ENCODE measurements at regions not wholly inside any gene's neighbourhood (a gene's known extent, or its start where the extent isn't known, plus 50 kb on each side); places are given as distances from the start of the nearest gene placed in this dataset.

DNA sequence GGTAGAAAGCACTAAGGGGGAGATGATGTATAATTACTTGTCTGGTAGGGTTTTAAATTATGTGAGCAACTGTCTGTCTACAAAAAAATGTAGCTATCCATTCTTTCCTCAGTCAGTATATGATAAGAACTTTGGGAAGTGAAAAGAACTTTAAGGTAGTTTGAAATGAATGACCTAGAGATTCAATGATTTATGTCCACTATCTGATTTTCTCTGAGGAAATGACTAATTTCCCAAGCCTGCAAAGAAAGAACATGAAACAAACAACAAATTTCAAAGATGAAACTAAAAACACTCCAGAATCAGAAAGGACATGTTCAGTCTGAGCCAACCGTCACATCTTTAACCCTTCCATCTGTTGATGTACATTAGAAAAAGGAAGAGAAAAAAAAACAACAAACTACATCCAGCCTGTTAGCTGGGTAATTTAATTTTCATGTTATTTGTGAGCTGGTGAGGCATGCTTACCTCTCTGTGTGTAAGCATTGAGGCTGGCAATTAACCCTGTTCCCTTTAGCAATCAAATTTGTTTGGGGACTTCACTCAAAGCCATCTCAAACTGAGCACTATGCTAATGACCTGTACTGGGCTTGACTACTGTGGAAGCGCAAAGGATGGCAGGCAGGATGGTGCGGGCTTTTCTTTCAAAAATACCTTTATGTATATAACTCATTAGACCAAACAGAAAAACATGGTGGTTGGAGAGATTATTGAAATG is 220.1 kb downstream of the TUSC7 start:
- Histone ChIP-seq H3K9ac (ENCODE audit: low read length in 2 of 2) (no peak overlapping the region), H3K27ac (ENCODE audit: low read length) (no peak overlapping the region), H3K27me3 (ENCODE audit: control insufficient read depth in 1 of 2, insufficient read depth in 2 of 2, low read length in 2 of 2) (no peaks in the 10 kb centered on the region), H3K36me3 (ENCODE audit: control insufficient read depth in 2 of 2, insufficient read depth in 2 of 2, low read length in 2 of 2) (no peaks in the 10 kb centered on the region), H3K4me1 (ENCODE audit: control insufficient read depth, insufficient read depth, low read length) (no peaks in the 10 kb centered on the region), H3K4me3 (ENCODE audit: low read length in 2 of 2) (no peak overlapping the region), H3K9me3 (ENCODE audit: control insufficient read depth in 2 of 2, low read length in 2 of 2) (no peaks in the 10 kb centered on the region)

GRCh38 chr3:116930786-116931185 is 221.2 kb downstream of the TUSC7 start:
- Histone ChIP-seq H3K27ac (ENCODE audit: low read length) (no peak overlapping the region), H3K4me3 (ENCODE audit: low read length in 2 of 2) (no peak overlapping the region), H3K9ac (ENCODE audit: low read length in 2 of 2) (no peak overlapping the region), H3K36me3 (ENCODE audit: control insufficient read depth in 2 of 2, insufficient read depth in 2 of 2, low read length in 2 of 2) (no peaks in the 10 kb centered on the region), H3K27me3 (ENCODE audit: control insufficient read depth in 1 of 2, insufficient read depth in 2 of 2, low read length in 2 of 2) (no peaks in the 10 kb centered on the region), H3K9me3 (ENCODE audit: control insufficient read depth in 2 of 2, low read length in 2 of 2) (no peaks in the 10 kb centered on the region), H3K4me1 (ENCODE audit: control insufficient read depth, insufficient read depth, low read length) (no peaks in the 10 kb centered on the region)

DNA sequence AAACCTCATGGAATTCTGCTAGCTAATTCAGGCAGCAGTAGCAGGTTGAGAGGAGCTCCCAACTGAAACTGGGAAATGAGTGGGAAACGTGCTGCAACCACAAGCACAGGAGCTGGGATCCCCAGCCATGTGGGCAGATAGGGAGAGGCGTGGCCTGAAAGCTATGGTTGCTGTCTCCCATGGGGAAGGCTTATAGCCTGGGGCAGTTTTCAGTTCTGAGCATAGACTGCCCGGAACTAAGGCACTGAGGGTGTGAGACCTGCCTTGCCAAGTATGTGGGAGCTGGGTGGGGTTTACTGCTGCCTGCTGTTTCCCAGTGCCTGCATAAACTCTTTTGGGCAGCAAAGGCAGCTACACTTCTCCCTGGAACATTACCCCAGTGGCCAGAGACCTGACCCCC is 229.5 kb downstream of the TUSC7 start:
- Histone ChIP-seq H3K27ac (ENCODE audit: low read length) (no peak overlapping the region), H3K4me3 (ENCODE audit: low read length in 2 of 2) (no peak overlapping the region), H3K9me3 (ENCODE audit: control insufficient read depth in 2 of 2, low read length in 2 of 2) (peaks cover 0 to 5% of the 10 kb centered on the region in 2 donors), H3K36me3 (ENCODE audit: control insufficient read depth in 2 of 2, insufficient read depth in 2 of 2, low read length in 2 of 2) (no peaks in the 10 kb centered on the region), H3K4me1 (ENCODE audit: control insufficient read depth, insufficient read depth, low read length) (no peaks in the 10 kb centered on the region), H3K27me3 (ENCODE audit: control insufficient read depth in 1 of 2, insufficient read depth in 2 of 2, low read length in 2 of 2) (no peaks in the 10 kb centered on the region), H3K9ac (ENCODE audit: low read length in 2 of 2) (no peak overlapping the region)

- Histone ChIP-seq H3K9ac (ENCODE audit: low read length in 2 of 2) (no peak overlapping the region), H3K27me3 (ENCODE audit: control insufficient read depth in 1 of 2, insufficient read depth in 2 of 2, low read length in 2 of 2) (no peaks in the 10 kb centered on the region), H3K4me3 (ENCODE audit: low read length in 2 of 2) (no peak overlapping the region), H3K4me1 (ENCODE audit: control insufficient read depth, insufficient read depth, low read length) (no peaks in the 10 kb centered on the region), H3K27ac (ENCODE audit: low read length) (no peak overlapping the region), H3K9me3 (ENCODE audit: control insufficient read depth in 2 of 2, low read length in 2 of 2) (peaks cover 0 to 5% of the 10 kb centered on the region in 2 donors), H3K36me3 (ENCODE audit: control insufficient read depth in 2 of 2, insufficient read depth in 2 of 2, low read length in 2 of 2) (no peaks in the 10 kb centered on the region)
Observed at GRCh38 chr3:116939550-116939949, 230.0 kb downstream of the TUSC7 start.

DNA sequence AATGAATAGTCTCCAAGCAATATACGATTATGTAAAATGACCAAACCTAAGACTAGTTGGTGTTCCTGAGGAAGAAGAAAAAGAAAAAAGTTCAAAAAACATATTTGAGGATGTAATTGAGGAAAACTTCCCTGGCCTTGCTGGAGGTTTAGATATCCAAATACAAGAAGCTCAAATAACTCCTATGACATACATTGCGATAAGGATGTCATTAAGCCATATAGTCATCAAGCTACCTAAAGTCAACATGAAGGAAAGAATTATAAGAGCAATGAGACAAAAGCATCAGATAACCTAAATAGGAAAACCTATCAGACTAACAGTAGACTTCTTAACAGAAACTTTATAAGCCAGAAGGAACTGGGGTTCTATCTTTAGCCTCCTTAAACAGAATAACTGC is 231.1 kb downstream of the TUSC7 start:
- Histone ChIP-seq H3K36me3 (ENCODE audit: control insufficient read depth in 2 of 2, insufficient read depth in 2 of 2, low read length in 2 of 2) (no peaks in the 10 kb centered on the region), H3K9me3 (ENCODE audit: control insufficient read depth in 2 of 2, low read length in 2 of 2) (peaks cover 0 to 5% of the 10 kb centered on the region in 2 donors), H3K27me3 (ENCODE audit: control insufficient read depth in 1 of 2, insufficient read depth in 2 of 2, low read length in 2 of 2) (no peaks in the 10 kb centered on the region), H3K4me1 (ENCODE audit: control insufficient read depth, insufficient read depth, low read length) (no peaks in the 10 kb centered on the region), H3K27ac (ENCODE audit: low read length) (no peak overlapping the region), H3K4me3 (ENCODE audit: low read length in 2 of 2) (no peak overlapping the region), H3K9ac (ENCODE audit: low read length in 2 of 2) (no peak overlapping the region)

DNA sequence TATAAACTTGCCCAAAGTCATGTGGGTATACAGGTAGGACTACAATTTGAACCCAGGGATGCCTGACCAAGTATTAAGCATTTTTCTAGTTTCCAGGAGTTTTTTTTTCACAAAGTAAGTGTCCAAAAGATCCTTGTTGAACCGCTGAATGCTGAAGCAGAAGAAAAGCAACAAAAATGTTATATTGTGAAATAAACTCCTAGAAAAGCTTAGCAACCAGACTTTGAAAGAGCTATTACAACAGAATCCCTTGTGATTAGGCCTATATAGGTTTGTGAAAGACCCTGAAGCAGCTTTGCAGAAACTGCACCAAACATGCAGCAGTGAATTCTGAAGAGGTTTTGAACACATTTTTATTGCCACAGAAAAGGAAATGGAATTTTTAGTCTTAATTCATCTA is 236.8 kb downstream of the TUSC7 start:
- no peaks in the 10 kb centered on the region for H3K9me3 ChIP-seq (ENCODE audit: control insufficient read depth in 2 of 2, low read length in 2 of 2)

GRCh38 chr3:116947148-116947547 is 237.6 kb downstream of the TUSC7 start:
- Histone ChIP-seq H3K27ac (ENCODE audit: low read length) (no peak overlapping the region), H3K4me3 (ENCODE audit: low read length in 2 of 2) (no peak overlapping the region), H3K9ac (ENCODE audit: low read length in 2 of 2) (no peak overlapping the region)

More for the DNA sequence above, 236.8 kb downstream of the TUSC7 start:
- H3K27ac ChIP-seq (ENCODE audit: low read length): no peak overlapping the region
- H3K27me3 ChIP-seq (ENCODE audit: control insufficient read depth in 1 of 2, insufficient read depth in 2 of 2, low read length in 2 of 2): no peaks in the 10 kb centered on the region
- H3K36me3 ChIP-seq (ENCODE audit: control insufficient read depth in 2 of 2, insufficient read depth in 2 of 2, low read length in 2 of 2): no peaks in the 10 kb centered on the region
- no peak overlapping the region for H3K9ac ChIP-seq (ENCODE audit: low read length in 2 of 2)
- no peak overlapping the region for H3K4me3 ChIP-seq (ENCODE audit: low read length in 2 of 2)
- no peaks in the 10 kb centered on the region for H3K4me1 ChIP-seq (ENCODE audit: control insufficient read depth, insufficient read depth, low read length)

DNA sequence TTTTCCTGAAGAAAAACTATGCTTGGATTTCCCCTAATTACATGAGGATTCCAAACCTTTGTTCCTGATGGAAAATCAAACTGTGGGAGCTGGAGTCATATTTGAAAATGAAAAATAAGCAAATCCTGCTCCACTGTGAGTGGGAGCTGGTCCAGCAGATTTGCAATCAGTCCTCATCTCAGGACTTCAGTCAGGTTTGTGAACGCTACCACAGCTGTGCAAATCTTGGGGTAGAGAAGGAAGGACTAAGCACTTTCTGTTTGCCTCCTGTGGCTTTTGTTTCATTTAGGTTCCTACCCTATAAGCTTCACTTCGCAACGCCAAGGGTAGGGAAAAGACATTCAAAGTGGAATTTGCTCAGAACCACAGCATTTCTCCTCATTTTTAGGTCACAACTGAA is 238.2 kb downstream of the TUSC7 start:
- Histone ChIP-seq H3K9ac (ENCODE audit: low read length in 2 of 2) (no peak overlapping the region), H3K4me1 (ENCODE audit: control insufficient read depth, insufficient read depth, low read length) (no peaks in the 10 kb centered on the region), H3K36me3 (ENCODE audit: control insufficient read depth in 2 of 2, insufficient read depth in 2 of 2, low read length in 2 of 2) (no peaks in the 10 kb centered on the region), H3K9me3 (ENCODE audit: control insufficient read depth in 2 of 2, low read length in 2 of 2) (no peaks in the 10 kb centered on the region), H3K4me3 (ENCODE audit: low read length in 2 of 2) (no peak overlapping the region), H3K27me3 (ENCODE audit: control insufficient read depth in 1 of 2, insufficient read depth in 2 of 2, low read length in 2 of 2) (no peaks in the 10 kb centered on the region), H3K27ac (ENCODE audit: low read length) (no peak overlapping the region)

More at GRCh38 chr3:116947148-116947547, 237.6 kb downstream of the TUSC7 start:
- Histone ChIP-seq H3K9me3 (ENCODE audit: control insufficient read depth in 2 of 2, low read length in 2 of 2) (no peaks in the 10 kb centered on the region), H3K27me3 (ENCODE audit: control insufficient read depth in 1 of 2, insufficient read depth in 2 of 2, low read length in 2 of 2) (no peaks in the 10 kb centered on the region), H3K4me1 (ENCODE audit: control insufficient read depth, insufficient read depth, low read length) (no peaks in the 10 kb centered on the region), H3K36me3 (ENCODE audit: control insufficient read depth in 2 of 2, insufficient read depth in 2 of 2, low read length in 2 of 2) (no peaks in the 10 kb centered on the region)

- Histone ChIP-seq H3K27ac (ENCODE audit: low read length) (no peak overlapping the region), H3K4me3 (ENCODE audit: low read length in 2 of 2) (no peak overlapping the region)
Observed at GRCh38 chr3:116950301-116951055, 240.9 kb downstream of the TUSC7 start.

GRCh38 chr3:116951610-116952009 is 242.0 kb downstream of the TUSC7 start:
- H3K27me3 ChIP-seq (ENCODE audit: control insufficient read depth in 1 of 2, insufficient read depth in 2 of 2, low read length in 2 of 2): no peaks in the 10 kb centered on the region
- H3K27ac ChIP-seq (ENCODE audit: low read length): no peak overlapping the region
- no peaks in the 10 kb centered on the region for H3K4me1 ChIP-seq (ENCODE audit: control insufficient read depth, insufficient read depth, low read length)
- no peaks in the 10 kb centered on the region for H3K36me3 ChIP-seq (ENCODE audit: control insufficient read depth in 2 of 2, insufficient read depth in 2 of 2, low read length in 2 of 2)
- no peak overlapping the region for H3K4me3 ChIP-seq (ENCODE audit: low read length in 2 of 2)
- no peaks in the 10 kb centered on the region for H3K9me3 ChIP-seq (ENCODE audit: control insufficient read depth in 2 of 2, low read length in 2 of 2)
- no peak overlapping the region for H3K9ac ChIP-seq (ENCODE audit: low read length in 2 of 2)

More at GRCh38 chr3:116950301-116951055, 240.9 kb downstream of the TUSC7 start:
- Histone ChIP-seq H3K36me3 (ENCODE audit: control insufficient read depth in 2 of 2, insufficient read depth in 2 of 2, low read length in 2 of 2) (no peaks in the 10 kb centered on the region), H3K4me1 (ENCODE audit: control insufficient read depth, insufficient read depth, low read length) (no peaks in the 10 kb centered on the region), H3K9me3 (ENCODE audit: control insufficient read depth in 2 of 2, low read length in 2 of 2) (no peaks in the 10 kb centered on the region), H3K27me3 (ENCODE audit: control insufficient read depth in 1 of 2, insufficient read depth in 2 of 2, low read length in 2 of 2) (no peaks in the 10 kb centered on the region), H3K9ac (ENCODE audit: low read length in 2 of 2) (no peak overlapping the region)

DNA sequence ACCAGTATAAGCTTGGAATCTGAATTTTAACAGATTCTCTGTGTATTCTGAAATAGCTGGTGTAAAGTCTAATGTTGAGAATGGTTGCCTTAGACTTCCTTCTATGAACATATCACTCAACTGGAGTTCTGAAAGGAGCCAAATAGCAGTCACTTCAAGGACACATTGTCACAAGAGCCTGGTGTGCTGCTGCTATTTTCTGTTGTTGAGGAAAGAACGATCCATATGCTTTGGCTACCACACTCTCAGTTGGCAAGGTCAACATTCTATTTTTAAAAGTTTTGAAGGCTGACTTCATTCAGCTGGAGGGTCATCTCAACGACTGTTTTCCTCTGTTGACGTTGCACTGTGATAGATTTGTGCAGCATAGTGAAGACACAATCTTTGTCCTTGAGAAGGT is 248.7 kb downstream of the TUSC7 start:
- Histone ChIP-seq H3K9me3 (ENCODE audit: control insufficient read depth in 2 of 2, low read length in 2 of 2) (no peaks in the 10 kb centered on the region), H3K36me3 (ENCODE audit: control insufficient read depth in 2 of 2, insufficient read depth in 2 of 2, low read length in 2 of 2) (no peaks in the 10 kb centered on the region), H3K4me3 (ENCODE audit: low read length in 2 of 2) (no peak overlapping the region), H3K27me3 (ENCODE audit: control insufficient read depth in 1 of 2, insufficient read depth in 2 of 2, low read length in 2 of 2) (no peaks in the 10 kb centered on the region), H3K27ac (ENCODE audit: low read length) (no peak overlapping the region), H3K4me1 (ENCODE audit: control insufficient read depth, insufficient read depth, low read length) (no peaks in the 10 kb centered on the region), H3K9ac (ENCODE audit: low read length in 2 of 2) (no peak overlapping the region)
